ENCODE measurements at regions not wholly inside any gene's neighbourhood (a gene's known extent, or its start where the extent isn't known, plus 50 kb on each side); places are given as distances from the start of the nearest gene placed in this dataset.

- H3K4me3 ChIP-seq (ENCODE audit: low read length) = no peak overlapping the region
- TF ChIP-seq CTCF (IDR thresholded peaks at IDR 0.05; ENCODE audit: insufficient read depth, low read depth, low read length, missing control alignments) = no peak
- DNase-seq (ENCODE audit: low read depth) = no peak
Observed at GRCh38 chr6:130314271-130314670, 51.5 kb upstream of the TMEM200A start.

- no peak for TF ChIP-seq CTCF (IDR thresholded peaks at IDR 0.05; ENCODE audit: insufficient read depth, low read depth, low read length, missing control alignments)
- H3K4me3 ChIP-seq (ENCODE audit: low read length) = no peak overlapping the region
- no peak for DNase-seq (ENCODE audit: low read depth)
Observed at GRCh38 chr6:130313206-130313605, 52.6 kb upstream of the TMEM200A start.

- H3K4me3 ChIP-seq (ENCODE audit: low read length) = no peak overlapping the region
- no peak for TF ChIP-seq CTCF (IDR thresholded peaks at IDR 0.05; ENCODE audit: insufficient read depth, low read depth, low read length, missing control alignments)
- no peak for DNase-seq (ENCODE audit: low read depth)
Observed at GRCh38 chr6:130309028-130309427, 56.8 kb upstream of the TMEM200A start.

GRCh38 chr6:130307752-130308361 is 58.0 kb upstream of the TMEM200A start:
- no peak overlapping the region for H3K4me3 ChIP-seq (ENCODE audit: low read length)
- no peak for TF ChIP-seq CTCF (IDR thresholded peaks at IDR 0.05; ENCODE audit: insufficient read depth, low read depth, low read length, missing control alignments)
- DNase-seq (ENCODE audit: low read depth) = peak; percentile 67

GRCh38 chr6:130306377-130306776 is 59.4 kb upstream of the TMEM200A start:
- H3K4me3 ChIP-seq (ENCODE audit: low read length) = no peak overlapping the region
- no peak for TF ChIP-seq CTCF (IDR thresholded peaks at IDR 0.05; ENCODE audit: insufficient read depth, low read depth, low read length, missing control alignments)
- no peak for DNase-seq (ENCODE audit: low read depth)

- TF ChIP-seq CTCF (IDR thresholded peaks at IDR 0.05; ENCODE audit: insufficient read depth, low read depth, low read length, missing control alignments) = no peak
- DNase-seq (ENCODE audit: low read depth) = no peak
- no peak overlapping the region for H3K4me3 ChIP-seq (ENCODE audit: low read length)
Observed at GRCh38 chr6:130303431-130303830, 62.4 kb upstream of the TMEM200A start.

- no peak for TF ChIP-seq CTCF (IDR thresholded peaks at IDR 0.05; ENCODE audit: insufficient read depth, low read depth, low read length, missing control alignments)
- H3K4me3 ChIP-seq (ENCODE audit: low read length) = no peak overlapping the region
- no peak for DNase-seq (ENCODE audit: low read depth)
Observed at GRCh38 chr6:130298258-130298657, 67.6 kb upstream of the TMEM200A start.
